Cardiac muscle cell (in vitro differentiated cells and primary cell): ENCODE measurements at regions not wholly inside any gene's neighbourhood (a gene's known extent, or its start where the extent isn't known, plus 50 kb on each side); places are given as distances from the start of the nearest gene placed in this dataset.
A peak's percentile ranks its signal among the peaks of the same experiment; 100 is the strongest.

Experiments
- DNase-seq, 2 donors: peaks; one replicate each; pipeline versions ENCODE4 v3.0.0 to v3.0.0-alpha.2; 2010 to 2017; ENCODE audit warnings: low read depth in 1 of 2, low spot score in 1 of 2
- H3K27ac ChIP-seq: fragments of 200-600 bp; sonication (generic); 2 replicates; pipeline ENCODE4 v1.5.1; 2016
- H3K27me3 ChIP-seq: fragments of 200-600 bp; sonication (generic); 2 replicates; pipeline ENCODE4 v1.6.0; 2016; ENCODE audit warnings: control low read depth
- H3K36me3 ChIP-seq: fragments of 200-600 bp; sonication (generic); 2 replicates; pipeline ENCODE4 v1.5.1; 2016; ENCODE audit warnings: control low read depth
- H3K4me1 ChIP-seq: fragments of 200-600 bp; sonication (generic); 2 replicates; pipeline ENCODE4 v1.8.1; 2017; ENCODE audit warnings: low read depth, mild to moderate bottlenecking, mixed run types
- H3K4me3 ChIP-seq: fragments of 200-600 bp; sonication (generic); 2 replicates; pipeline ENCODE4 v1.5.1; 2016; ENCODE audit warnings: mild to moderate bottlenecking
- H3K9me3 ChIP-seq: fragments of 200-600 bp; sonication (generic); 2 replicates; pipeline ENCODE4 v1.5.1; 2017; ENCODE audit warnings: low read depth, mild to moderate bottlenecking, control low read depth
- TF ChIP-seq, protein P1 (sequence below): IDR thresholded peaks from 2 replicates; pipeline ENCODE4 v1.5.1; 2012; ENCODE audit warnings: low read depth, mild to moderate bottlenecking, low read length

DNA sequence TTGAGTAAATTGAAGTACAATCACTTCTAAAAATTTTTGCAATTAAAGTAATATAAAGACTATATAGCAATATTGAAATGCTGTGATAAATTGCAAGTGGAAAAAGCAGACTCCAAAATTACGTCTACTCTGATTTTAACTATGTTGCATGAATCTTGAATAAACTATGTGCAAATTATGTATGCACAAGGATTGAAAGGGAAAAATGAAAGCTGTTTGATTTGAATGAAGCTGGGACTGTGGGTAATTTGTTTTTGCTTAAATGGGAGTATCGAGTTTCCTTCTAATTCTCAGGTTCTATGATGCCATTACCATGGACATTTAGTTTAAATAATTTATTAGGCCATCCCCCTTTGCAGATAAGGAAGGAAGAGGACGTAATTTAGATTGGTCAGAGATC, 198.7 kb upstream of the MYLIP start:
- H3K27me3 ChIP-seq, result no peaks in the 10 kb centered on the region
- H3K4me1 ChIP-seq, result no peaks in the 10 kb centered on the region
- H3K4me3 ChIP-seq, result no peak overlapping the region
- H3K36me3 ChIP-seq, result no peaks in the 10 kb centered on the region
- no peaks in the 10 kb centered on the region for H3K9me3 ChIP-seq
- TF ChIP-seq, protein P1, sequence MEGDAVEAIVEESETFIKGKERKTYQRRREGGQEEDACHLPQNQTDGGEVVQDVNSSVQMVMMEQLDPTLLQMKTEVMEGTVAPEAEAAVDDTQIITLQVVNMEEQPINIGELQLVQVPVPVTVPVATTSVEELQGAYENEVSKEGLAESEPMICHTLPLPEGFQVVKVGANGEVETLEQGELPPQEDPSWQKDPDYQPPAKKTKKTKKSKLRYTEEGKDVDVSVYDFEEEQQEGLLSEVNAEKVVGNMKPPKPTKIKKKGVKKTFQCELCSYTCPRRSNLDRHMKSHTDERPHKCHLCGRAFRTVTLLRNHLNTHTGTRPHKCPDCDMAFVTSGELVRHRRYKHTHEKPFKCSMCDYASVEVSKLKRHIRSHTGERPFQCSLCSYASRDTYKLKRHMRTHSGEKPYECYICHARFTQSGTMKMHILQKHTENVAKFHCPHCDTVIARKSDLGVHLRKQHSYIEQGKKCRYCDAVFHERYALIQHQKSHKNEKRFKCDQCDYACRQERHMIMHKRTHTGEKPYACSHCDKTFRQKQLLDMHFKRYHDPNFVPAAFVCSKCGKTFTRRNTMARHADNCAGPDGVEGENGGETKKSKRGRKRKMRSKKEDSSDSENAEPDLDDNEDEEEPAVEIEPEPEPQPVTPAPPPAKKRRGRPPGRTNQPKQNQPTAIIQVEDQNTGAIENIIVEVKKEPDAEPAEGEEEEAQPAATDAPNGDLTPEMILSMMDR, result no peak
- no peak overlapping the region for H3K27ac ChIP-seq
- DNase-seq, result no peak

DNA sequence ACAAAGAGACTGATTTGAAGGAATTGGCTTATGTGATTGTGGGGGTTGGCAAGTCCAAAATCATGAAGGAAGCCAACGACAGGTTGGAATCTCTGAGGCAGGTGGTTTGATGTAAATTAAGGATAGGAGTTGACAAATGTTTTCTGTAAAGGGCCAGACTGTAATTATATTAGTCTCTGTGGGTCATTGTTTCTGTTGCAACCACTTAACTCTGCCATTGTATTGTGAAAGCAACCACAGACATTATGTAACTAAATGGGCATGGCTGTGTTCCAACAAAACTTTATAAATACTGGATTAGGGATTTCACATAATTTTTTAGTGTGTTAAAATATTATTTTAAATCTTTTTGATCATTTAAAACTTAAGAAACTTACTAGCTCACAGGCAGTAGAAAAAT, 199.2 kb upstream of the MYLIP start:
- TF ChIP-seq, protein P1, result no peak
- no peaks in the 10 kb centered on the region for H3K27me3 ChIP-seq
- H3K4me1 ChIP-seq, result no peaks in the 10 kb centered on the region
- H3K27ac ChIP-seq, result no peak overlapping the region
- no peaks in the 10 kb centered on the region for H3K36me3 ChIP-seq
- no peaks in the 10 kb centered on the region for H3K9me3 ChIP-seq
- DNase-seq, result peak in 1 of 2 donors; percentile 38
- H3K4me3 ChIP-seq, result no peak overlapping the region

DNA sequence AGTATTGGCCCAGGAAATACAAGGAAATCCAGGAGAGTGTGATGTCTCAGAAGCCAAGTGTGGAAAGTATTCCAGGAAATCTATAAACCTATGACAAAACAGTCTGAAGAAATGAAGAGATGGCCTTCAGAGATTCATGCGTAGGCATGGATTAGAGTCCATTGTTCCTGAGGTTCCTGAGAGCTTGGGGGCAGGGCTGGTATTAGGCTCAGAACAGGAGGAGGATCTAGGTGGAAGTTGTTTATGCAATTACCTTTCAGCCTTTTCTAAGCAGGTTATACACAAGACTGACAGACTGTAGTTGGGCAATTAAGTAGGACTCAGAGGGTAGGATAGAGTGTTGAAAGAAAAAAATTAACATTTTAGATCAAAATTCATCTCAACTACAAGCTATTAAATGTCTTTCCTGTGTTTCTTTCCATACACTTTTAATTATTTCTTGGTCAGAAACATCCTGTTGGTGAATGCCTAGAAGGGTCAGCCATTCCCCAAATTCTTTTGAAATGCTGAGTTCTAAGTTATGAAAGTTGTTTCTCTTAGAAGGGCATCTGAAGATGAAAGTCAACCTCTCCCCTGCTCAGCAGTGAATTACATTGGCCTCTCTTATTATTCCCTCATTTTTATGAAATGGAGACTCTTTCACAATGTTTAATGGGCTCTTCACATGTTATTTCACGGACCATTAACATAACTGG, 201.2 kb upstream of the MYLIP start:
- Histone ChIP-seq H3K9me3 (no peaks in the 10 kb centered on the region), H3K4me1 (peaks cover 3% of the 10 kb centered on the region)

DNA sequence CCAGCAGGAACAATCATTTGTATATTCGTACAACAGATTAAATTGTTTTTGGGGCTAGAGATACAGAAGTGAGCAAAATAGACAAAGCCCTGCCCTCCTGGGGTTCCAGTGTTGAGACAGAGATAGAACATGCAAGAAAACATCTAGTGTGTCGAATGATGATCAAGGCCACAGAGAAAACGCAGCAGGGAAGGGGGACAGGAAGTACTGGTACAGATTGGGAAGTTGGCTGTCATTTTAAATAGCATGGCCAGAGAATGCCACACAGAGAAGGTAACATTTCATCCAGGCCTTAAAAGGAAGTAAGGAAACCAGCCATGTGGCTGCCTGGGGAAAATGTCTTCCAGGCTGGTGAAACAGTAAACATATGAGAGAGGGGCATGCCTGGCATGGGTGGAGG, 202.6 kb upstream of the MYLIP start:
- Histone ChIP-seq H3K4me1 (peaks cover 6% of the 10 kb centered on the region), H3K27me3 (no peaks in the 10 kb centered on the region), H3K4me3 (no peak overlapping the region), H3K9me3 (no peaks in the 10 kb centered on the region), H3K36me3 (no peaks in the 10 kb centered on the region), H3K27ac (no peak overlapping the region)
- DNase-seq, result no peak
- TF ChIP-seq, protein P1, result no peak

More for the DNA sequence above, 201.2 kb upstream of the MYLIP start:
- no peaks in the 10 kb centered on the region for H3K27me3 ChIP-seq
- TF ChIP-seq, protein P1, result no peak
- H3K36me3 ChIP-seq, result no peaks in the 10 kb centered on the region
- no peak overlapping the region for H3K4me3 ChIP-seq
- no peak for DNase-seq
- H3K27ac ChIP-seq, result no peak overlapping the region

DNA sequence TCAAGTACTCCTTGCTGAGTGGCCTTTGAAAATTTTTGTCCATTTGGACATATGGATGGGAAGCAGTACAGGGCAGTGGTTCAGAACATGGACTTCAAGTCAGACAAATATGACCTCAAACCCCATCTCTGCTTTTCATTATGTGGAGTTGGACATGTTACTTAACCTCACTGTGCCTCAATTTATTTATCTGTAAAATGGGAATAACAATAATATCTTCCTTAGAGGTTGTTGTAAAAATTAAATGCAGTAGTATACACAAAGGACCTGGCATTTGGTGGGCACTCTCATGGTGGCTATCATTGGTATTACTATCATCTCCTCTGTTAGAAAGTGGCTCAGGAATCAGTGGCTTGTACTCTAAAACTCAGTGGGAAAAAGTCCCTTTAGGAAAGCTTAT, 204.0 kb upstream of the MYLIP start:
- Histone ChIP-seq H3K9me3 (no peaks in the 10 kb centered on the region), H3K4me3 (no peak overlapping the region), H3K4me1 (peaks cover 6% of the 10 kb centered on the region), H3K27me3 (no peaks in the 10 kb centered on the region), H3K27ac (no peak overlapping the region), H3K36me3 (no peaks in the 10 kb centered on the region)
- DNase-seq, result no peak
- TF ChIP-seq, protein P1, result no peak
